Thymus (tissue), 11 donors: ENCODE measurements at regions not wholly inside any gene's neighbourhood (a gene's known extent, or its start where the extent isn't known, plus 50 kb on each side); places are given as distances from the start of the nearest gene placed in this dataset.

Experiments used
- DNase-seq, 9 donors: peaks; one replicate each; pipeline ENCODE4 v3.0.0-alpha.2; 2013; ENCODE audit warnings: low spot score in 9 of 9, low read depth in 6 of 9, missing footprints in 1 of 9
- H3K27ac ChIP-seq, 2 donors: one replicate each; pipeline ENCODE4 v1.5.1; 2013; ENCODE audit warnings: control low read depth in 1 of 2, low read depth in 1 of 2, low read length in 1 of 2, mild to moderate bottlenecking in 1 of 2, moderate library complexity in 1 of 2
- H3K27me3 ChIP-seq, 2 donors: one replicate each; pipeline ENCODE4 v1.5.1; 2013; ENCODE audit warnings: low read length in 1 of 2; ENCODE audit not compliant: control insufficient read depth in 2 of 2, insufficient read depth in 1 of 2
- H3K36me3 ChIP-seq, 2 donors: one replicate each; pipeline ENCODE4 v1.5.1; 2013; ENCODE audit warnings: low read length in 1 of 2, mild to moderate bottlenecking in 1 of 2, moderate library complexity in 1 of 2; ENCODE audit not compliant: control insufficient read depth in 2 of 2, insufficient read depth in 2 of 2
- H3K4me1 ChIP-seq, 2 donors: one replicate each; pipeline ENCODE4 v1.5.1; 2013; ENCODE audit warnings: low read length in 2 of 2; ENCODE audit not compliant: control insufficient read depth in 2 of 2, insufficient read depth in 2 of 2
- H3K4me3 ChIP-seq, 2 donors: one replicate each; pipeline ENCODE4 v1.5.1; 2013; ENCODE audit warnings: low read length in 2 of 2, control low read depth in 1 of 2, mild to moderate bottlenecking in 1 of 2
- H3K9me3 ChIP-seq, 2 donors: one replicate each; pipeline ENCODE4 v1.5.1; 2013; ENCODE audit warnings: low read length in 1 of 2, mild to moderate bottlenecking in 1 of 2; ENCODE audit not compliant: control insufficient read depth in 2 of 2, insufficient read depth in 1 of 2
- WGBS: extraction: QIAGEN DNeasy Blood & Tissue Kit; methylation state at CpG from one replicate; pipeline ENCODE4 v1.1.7; 2013; 5-methylcytosine and 5-hydroxymethylcytosine counted together
- donor health status: healthy.

- Histone ChIP-seq H3K27me3 (no peaks in the 10 kb centered on the region), H3K27ac (no peak overlapping the region), H3K4me1 (no peaks in the 10 kb centered on the region), H3K36me3 (peaks cover 4 to 18% of the 10 kb centered on the region in 2 donors), H3K9me3 (no peaks in the 10 kb centered on the region), H3K4me3 (no peak overlapping the region)
- no peak for DNase-seq
- over 99% methylated on average over 14 of the region's 14 CpGs for WGBS
Measured at GRCh38 chr13:73695325-73695724, 438.9 kb downstream of the KLF12 start.

- WGBS = 96% methylated on average over 2 of the region's 2 CpGs
- Histone ChIP-seq H3K4me1 (no peaks in the 10 kb centered on the region), H3K27ac (no peak overlapping the region)
Measured at GRCh38 chr13:73693215-73693614, 441.0 kb downstream of the KLF12 start.

GRCh38 chr13:73691891-73692290 lies 442.3 kb downstream of the KLF12 start:
- Histone ChIP-seq H3K9me3 (no peaks in the 10 kb centered on the region), H3K27me3 (no peaks in the 10 kb centered on the region), H3K36me3 (peaks cover 4 to 18% of the 10 kb centered on the region in 2 donors), H3K27ac (no peak overlapping the region), H3K4me3 (no peak overlapping the region), H3K4me1 (no peaks in the 10 kb centered on the region)
- no peak for DNase-seq
- WGBS = 93% methylated on average over 4 of the region's 4 CpGs

More at GRCh38 chr13:73693215-73693614, 441.0 kb downstream of the KLF12 start:
- peaks cover 4 to 18% of the 10 kb centered on the region in 2 donors for H3K36me3 ChIP-seq
- DNase-seq = no peak
- H3K4me3 ChIP-seq = no peak overlapping the region
- no peaks in the 10 kb centered on the region for H3K27me3 ChIP-seq
- no peaks in the 10 kb centered on the region for H3K9me3 ChIP-seq

GRCh38 chr13:73687929-73688328 lies 446.3 kb downstream of the KLF12 start:
- no peaks in the 10 kb centered on the region for H3K27me3 ChIP-seq
- no peak overlapping the region for H3K4me3 ChIP-seq
- no peak overlapping the region for H3K27ac ChIP-seq
- H3K36me3 ChIP-seq = peaks cover 0 to 4% of the 10 kb centered on the region in 2 donors
- no peaks in the 10 kb centered on the region for H3K9me3 ChIP-seq
- no peaks in the 10 kb centered on the region for H3K4me1 ChIP-seq
- no peak for DNase-seq

GRCh38 chr13:73687087-73687486 lies 447.1 kb downstream of the KLF12 start:
- Histone ChIP-seq H3K4me3 (no peak overlapping the region), H3K9me3 (no peaks in the 10 kb centered on the region), H3K4me1 (no peaks in the 10 kb centered on the region), H3K27me3 (no peaks in the 10 kb centered on the region), H3K36me3 (peaks cover 0 to 4% of the 10 kb centered on the region in 2 donors), H3K27ac (no peak overlapping the region)
- WGBS = 98% methylated on average over 4 of the region's 4 CpGs
- DNase-seq = no peak

- Histone ChIP-seq H3K36me3 (peaks cover 0 to 4% of the 10 kb centered on the region in 2 donors), H3K27ac (no peak overlapping the region), H3K27me3 (no peaks in the 10 kb centered on the region), H3K4me1 (no peaks in the 10 kb centered on the region), H3K4me3 (no peak overlapping the region), H3K9me3 (no peaks in the 10 kb centered on the region)
- WGBS = 98% methylated on average over 11 of the region's 11 CpGs
- DNase-seq = no peak
Measured at GRCh38 chr13:73684750-73685149, 449.5 kb downstream of the KLF12 start.

GRCh38 chr13:73684286-73684685 lies 449.9 kb downstream of the KLF12 start:
- no peak overlapping the region for H3K27ac ChIP-seq
- 96% methylated on average over 3 of the region's 3 CpGs for WGBS

GRCh38 chr13:73683746-73684145 lies 450.5 kb downstream of the KLF12 start:
- WGBS = 94% methylated on average over 3 of the region's 3 CpGs
- H3K4me1 ChIP-seq = no peaks in the 10 kb centered on the region
- no peak overlapping the region for H3K27ac ChIP-seq
- no peak for DNase-seq
- H3K27me3 ChIP-seq = no peaks in the 10 kb centered on the region
- no peak overlapping the region for H3K4me3 ChIP-seq
- no peaks in the 10 kb centered on the region for H3K9me3 ChIP-seq
- H3K36me3 ChIP-seq = peaks cover 0 to 4% of the 10 kb centered on the region in 2 donors

More at GRCh38 chr13:73684286-73684685, 449.9 kb downstream of the KLF12 start:
- Histone ChIP-seq H3K4me1 (no peaks in the 10 kb centered on the region), H3K9me3 (no peaks in the 10 kb centered on the region), H3K36me3 (peaks cover 0 to 4% of the 10 kb centered on the region in 2 donors), H3K4me3 (no peak overlapping the region), H3K27me3 (no peaks in the 10 kb centered on the region)
- no peak for DNase-seq

GRCh38 chr13:73681779-73682178 lies 452.4 kb downstream of the KLF12 start:
- Histone ChIP-seq H3K27me3 (no peaks in the 10 kb centered on the region), H3K4me3 (no peak overlapping the region), H3K36me3 (peaks cover 0 to 4% of the 10 kb centered on the region in 2 donors), H3K4me1 (no peaks in the 10 kb centered on the region), H3K9me3 (no peaks in the 10 kb centered on the region), H3K27ac (no peak overlapping the region)
- DNase-seq = no peak
- WGBS = 97% methylated on average over 2 of the region's 2 CpGs

GRCh38 chr13:73681015-73681414 lies 453.2 kb downstream of the KLF12 start:
- 96% methylated on average over 3 of the region's 3 CpGs for WGBS
- H3K27ac ChIP-seq = no peak overlapping the region
- no peak overlapping the region for H3K4me3 ChIP-seq
- H3K4me1 ChIP-seq = no peaks in the 10 kb centered on the region
- no peaks in the 10 kb centered on the region for H3K9me3 ChIP-seq
- no peaks in the 10 kb centered on the region for H3K27me3 ChIP-seq
- DNase-seq = no peak
- H3K36me3 ChIP-seq = peaks cover 0 to 4% of the 10 kb centered on the region in 2 donors
